Endodermal cell (in vitro differentiated cells): ENCODE measurements at regions not wholly inside any gene's neighbourhood (a gene's known extent, or its start where the extent isn't known, plus 50 kb on each side); places are given as distances from the start of the nearest gene placed in this dataset.

ENCODE experiments used
- DNase-seq: peaks from one replicate; pipeline ENCODE4 v3.0.0-alpha.2; 2017
- H3K27ac ChIP-seq: 2 replicates; pipeline ENCODE4 v1.5.1; 2013; ENCODE audit warnings: mild to moderate bottlenecking, low read depth, low read length, moderate library complexity
- H3K27me3 ChIP-seq: 2 replicates; pipeline ENCODE4 v1.6.1; 2013; ENCODE audit warnings: mild to moderate bottlenecking, low read length, moderate library complexity; ENCODE audit not compliant: insufficient read depth, control insufficient read depth, poor library complexity, severe bottlenecking
- H3K36me3 ChIP-seq: 2 replicates; pipeline ENCODE4 v1.7.0; 2013; ENCODE audit warnings: mild to moderate bottlenecking, low read length, moderate library complexity; ENCODE audit not compliant: control insufficient read depth, insufficient read depth
- H3K4me1 ChIP-seq: one replicate; pipeline ENCODE4 v1.7.0; 2013; ENCODE audit warnings: low read length; ENCODE audit not compliant: control insufficient read depth, insufficient read depth
- H3K4me3 ChIP-seq: 2 replicates; pipeline ENCODE4 v1.5.1; 2013; ENCODE audit warnings: mild to moderate bottlenecking, low read length, moderate library complexity
- H3K9ac ChIP-seq: 2 replicates; pipeline ENCODE4 v1.6.1; 2013; ENCODE audit warnings: mild to moderate bottlenecking, low read length, moderate library complexity; ENCODE audit not compliant: poor library complexity, severe bottlenecking; ENCODE audit errors: extremely low read depth
- H3K9me3 ChIP-seq: 2 replicates; pipeline ENCODE4 v1.6.1; 2013; ENCODE audit warnings: mild to moderate bottlenecking, low read length, moderate library complexity; ENCODE audit not compliant: control insufficient read depth
- H3K27ac Mint-ChIP-seq: 2 replicates; pipeline ENCODE4 v1.8.0; 2020; ENCODE audit warnings: mixed read lengths
- H3K27me3 Mint-ChIP-seq: 2 replicates; pipeline ENCODE4 v1.8.0; 2021; ENCODE audit warnings: mild to moderate bottlenecking, mixed read lengths; ENCODE audit not compliant: insufficient read depth
- H3K36me3 Mint-ChIP-seq: 2 replicates; pipeline ENCODE4 v1.8.0; 2020; ENCODE audit warnings: low read depth, mixed read lengths
- H3K4me1 Mint-ChIP-seq: 2 replicates; pipeline ENCODE4 v1.8.0; 2020; ENCODE audit warnings: mixed read lengths
- H3K4me3 Mint-ChIP-seq: 2 replicates; pipeline ENCODE4 v1.8.0; 2020; ENCODE audit warnings: mild to moderate bottlenecking, moderate library complexity, mixed read lengths
- H3K9me3 Mint-ChIP-seq: 2 replicates; pipeline ENCODE4 v1.8.0; 2020; ENCODE audit warnings: mild to moderate bottlenecking, mixed read lengths
- WGBS, 2 experiments: methylation state at CpG; one replicate each; pipeline versions ENCODE4 v1.1.5 to v1.1.7; 2013; ENCODE audit warnings: missing lambda C conversion rate in 2 of 2, mixed read lengths in 1 of 2; ENCODE audit not compliant: insufficient coverage in 1 of 2, insufficient read length in 1 of 2; 5-methylcytosine and 5-hydroxymethylcytosine counted together
- TF ChIP-seq, protein P1 (sequence below): fragments of 200-600 bp; sonication (generic); conservative IDR thresholded peaks from 2 replicates; pipeline ENCODE4 v1.5.0; 2021; ENCODE audit warnings: antibody characterized with exemption, mild to moderate bottlenecking

DNA sequence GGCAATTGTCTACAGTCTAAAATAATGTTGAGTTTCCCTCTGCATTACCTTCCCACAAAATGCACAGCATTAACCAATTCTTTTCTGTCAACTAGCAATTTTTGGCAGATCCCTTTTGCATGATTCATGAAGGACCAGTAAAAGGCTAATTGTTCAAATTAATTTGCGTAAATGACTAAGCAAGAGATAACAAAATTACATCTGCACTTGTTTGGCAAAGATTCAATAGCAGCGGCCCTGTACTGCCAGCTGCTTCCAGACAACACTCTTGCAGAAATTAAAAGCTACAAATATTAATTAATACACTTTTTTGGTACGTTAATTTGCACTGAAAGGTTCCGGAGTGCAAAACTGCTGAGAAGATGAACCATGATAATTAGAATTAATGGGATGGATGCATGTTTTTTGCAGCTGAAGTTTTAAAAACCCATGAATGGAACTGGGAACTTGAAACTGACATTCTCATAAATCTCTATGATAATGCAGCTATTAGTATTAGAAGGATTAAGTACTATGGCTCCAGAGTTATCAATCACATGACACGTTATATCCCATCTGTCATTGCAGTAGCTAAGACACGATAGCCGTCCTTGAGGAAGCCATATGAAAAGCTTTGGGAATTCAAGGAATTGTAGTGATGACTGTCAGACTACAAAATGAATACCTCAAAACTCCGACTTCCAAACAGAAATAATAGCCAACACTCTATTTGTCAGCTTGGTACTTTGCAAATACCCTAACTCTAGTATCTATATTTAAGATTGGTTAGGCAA, 1268.3 kb upstream of the ACVR2A start:
- Mint-ChIP-seq H3K4me1 (peaks cover 11% of the 10 kb centered on the region), H3K4me3 (no peak overlapping the region), H3K9me3 (no peaks in the 10 kb centered on the region), H3K36me3 (no peaks in the 10 kb centered on the region), H3K27me3 (no peaks in the 10 kb centered on the region), H3K27ac (no peak overlapping the region)
- Histone ChIP-seq H3K27me3 (no peaks in the 10 kb centered on the region), H3K27ac (no peak overlapping the region), H3K9ac (no peak overlapping the region), H3K36me3 (no peaks in the 10 kb centered on the region), H3K4me3 (no peak overlapping the region), H3K9me3 (no peaks in the 10 kb centered on the region), H3K4me1 (no peaks in the 10 kb centered on the region)
- 92 to 97% methylated on average over 2 to 8 of the region's 8 CpGs for WGBS, 2 experiments
- TF ChIP-seq, protein P1, sequence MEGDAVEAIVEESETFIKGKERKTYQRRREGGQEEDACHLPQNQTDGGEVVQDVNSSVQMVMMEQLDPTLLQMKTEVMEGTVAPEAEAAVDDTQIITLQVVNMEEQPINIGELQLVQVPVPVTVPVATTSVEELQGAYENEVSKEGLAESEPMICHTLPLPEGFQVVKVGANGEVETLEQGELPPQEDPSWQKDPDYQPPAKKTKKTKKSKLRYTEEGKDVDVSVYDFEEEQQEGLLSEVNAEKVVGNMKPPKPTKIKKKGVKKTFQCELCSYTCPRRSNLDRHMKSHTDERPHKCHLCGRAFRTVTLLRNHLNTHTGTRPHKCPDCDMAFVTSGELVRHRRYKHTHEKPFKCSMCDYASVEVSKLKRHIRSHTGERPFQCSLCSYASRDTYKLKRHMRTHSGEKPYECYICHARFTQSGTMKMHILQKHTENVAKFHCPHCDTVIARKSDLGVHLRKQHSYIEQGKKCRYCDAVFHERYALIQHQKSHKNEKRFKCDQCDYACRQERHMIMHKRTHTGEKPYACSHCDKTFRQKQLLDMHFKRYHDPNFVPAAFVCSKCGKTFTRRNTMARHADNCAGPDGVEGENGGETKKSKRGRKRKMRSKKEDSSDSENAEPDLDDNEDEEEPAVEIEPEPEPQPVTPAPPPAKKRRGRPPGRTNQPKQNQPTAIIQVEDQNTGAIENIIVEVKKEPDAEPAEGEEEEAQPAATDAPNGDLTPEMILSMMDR, result no peak
- no peak for DNase-seq

DNA sequence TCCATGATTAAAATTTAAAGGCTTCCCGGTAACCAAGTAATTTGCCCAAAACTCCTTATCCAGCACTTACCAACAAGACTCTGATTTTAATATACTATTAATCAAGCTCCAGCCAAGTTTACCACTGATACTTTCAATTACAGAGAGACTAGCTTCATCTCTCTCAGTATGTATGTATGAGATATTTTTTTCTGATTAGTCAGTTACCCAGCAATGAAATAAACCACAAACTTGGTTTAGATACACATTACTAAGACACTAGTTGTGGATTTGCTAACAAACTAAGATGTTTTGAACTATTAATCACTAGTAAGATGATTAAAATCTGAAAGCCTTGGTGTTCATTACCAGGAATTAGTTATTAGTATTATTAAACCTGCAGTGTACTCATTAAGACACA, 1272.2 kb upstream of the ACVR2A start:
- WGBS, 2 experiments, result 82% methylated on average over 1 of the region's 1 CpG; no CpG with 5 or more reads in 1 of the 2 experiments
- H3K27me3 Mint-ChIP-seq, result no peaks in the 10 kb centered on the region
- TF ChIP-seq, protein P1, result no peak

DNA sequence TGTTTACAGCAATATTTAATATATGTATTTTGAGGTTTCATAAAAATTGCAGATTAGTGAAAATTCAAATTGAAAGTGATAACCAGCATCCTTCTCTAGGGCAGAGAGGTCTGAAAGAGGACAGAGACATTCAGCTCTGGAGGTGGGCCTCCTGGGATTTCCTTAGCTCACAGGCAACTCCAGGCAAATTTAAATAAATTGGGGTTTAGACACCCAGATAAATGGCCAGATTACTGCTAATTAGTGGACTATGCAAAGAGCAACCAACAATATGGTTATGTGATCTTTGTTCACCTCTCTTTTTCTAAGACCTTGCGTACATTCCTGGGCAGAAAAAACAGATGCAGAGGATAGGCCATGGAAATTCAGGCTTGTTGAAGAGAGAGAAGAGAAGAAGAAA, 1282.8 kb upstream of the ACVR2A start:
- no peak overlapping the region for H3K27ac ChIP-seq
- no peaks in the 10 kb centered on the region for H3K9me3 ChIP-seq
- no peak overlapping the region for H3K4me3 Mint-ChIP-seq
- no peak overlapping the region for H3K4me3 ChIP-seq
- no peaks in the 10 kb centered on the region for H3K4me1 ChIP-seq
- H3K27ac Mint-ChIP-seq, result no peak overlapping the region
- TF ChIP-seq, protein P1, result no peak
- no peak for DNase-seq
- H3K36me3 Mint-ChIP-seq, result no peaks in the 10 kb centered on the region
- H3K27me3 Mint-ChIP-seq, result no peaks in the 10 kb centered on the region
- no peaks in the 10 kb centered on the region for H3K27me3 ChIP-seq
- no peaks in the 10 kb centered on the region for H3K9me3 Mint-ChIP-seq
- H3K4me1 Mint-ChIP-seq, result peaks cover 2% of the 10 kb centered on the region
- no peaks in the 10 kb centered on the region for H3K36me3 ChIP-seq
- no peak overlapping the region for H3K9ac ChIP-seq
- WGBS, 2 experiments, result 93 to 100% methylated on average over 1 of the region's 1 CpG

More for the DNA sequence above, 1272.2 kb upstream of the ACVR2A start:
- Histone ChIP-seq H3K9ac (no peak overlapping the region), H3K36me3 (no peaks in the 10 kb centered on the region), H3K4me1 (no peaks in the 10 kb centered on the region), H3K27me3 (no peaks in the 10 kb centered on the region), H3K9me3 (no peaks in the 10 kb centered on the region), H3K4me3 (no peak overlapping the region), H3K27ac (no peak overlapping the region)
- H3K4me3 Mint-ChIP-seq, result no peak overlapping the region
- H3K9me3 Mint-ChIP-seq, result no peaks in the 10 kb centered on the region
- H3K4me1 Mint-ChIP-seq, result peaks cover 7% of the 10 kb centered on the region
- H3K27ac Mint-ChIP-seq, result peak overlapping the region; percentile 37
- DNase-seq, result no peak
- H3K36me3 Mint-ChIP-seq, result no peaks in the 10 kb centered on the region
